ENCODE measurements at regions not wholly inside any gene's neighbourhood (a gene's known extent, or its start where the extent isn't known, plus 50 kb on each side); places are given as distances from the start of the nearest gene placed in this dataset.
"Not testable (repeated sequence)": the region's sequence is repeated elsewhere in the genome, so short reads cannot be mapped to it uniquely, and the experiment has no call there.

GRCh38 chr13:85223883-85224656 lies 575.1 kb downstream of the SLITRK6 start:
- no peak for DNase-seq (ENCODE audit: low read depth in 2 of 2)

GRCh38 chr13:85216576-85216975 lies 582.6 kb downstream of the SLITRK6 start:
- no peak for DNase-seq (ENCODE audit: low read depth in 2 of 2)

DNA sequence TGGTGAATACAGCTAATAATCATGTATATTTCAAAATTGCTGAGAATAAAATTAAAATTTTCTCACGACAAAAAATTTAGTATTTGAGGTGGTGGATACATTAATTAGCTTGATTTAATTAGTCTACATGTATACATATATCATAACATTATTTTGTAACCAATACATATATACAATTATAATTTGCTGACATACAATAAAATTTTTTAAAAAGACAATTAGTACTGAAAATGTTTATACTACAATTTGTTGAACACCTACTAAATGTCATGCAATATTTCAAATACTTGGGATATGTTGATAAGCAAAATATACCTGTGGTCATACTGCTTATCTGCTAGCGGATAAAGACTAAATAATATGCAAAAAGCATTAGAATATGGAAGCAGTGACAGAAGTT lies 586.5 kb downstream of the SLITRK6 start:
- no peak for DNase-seq (ENCODE audit: low read depth in 2 of 2)

DNA sequence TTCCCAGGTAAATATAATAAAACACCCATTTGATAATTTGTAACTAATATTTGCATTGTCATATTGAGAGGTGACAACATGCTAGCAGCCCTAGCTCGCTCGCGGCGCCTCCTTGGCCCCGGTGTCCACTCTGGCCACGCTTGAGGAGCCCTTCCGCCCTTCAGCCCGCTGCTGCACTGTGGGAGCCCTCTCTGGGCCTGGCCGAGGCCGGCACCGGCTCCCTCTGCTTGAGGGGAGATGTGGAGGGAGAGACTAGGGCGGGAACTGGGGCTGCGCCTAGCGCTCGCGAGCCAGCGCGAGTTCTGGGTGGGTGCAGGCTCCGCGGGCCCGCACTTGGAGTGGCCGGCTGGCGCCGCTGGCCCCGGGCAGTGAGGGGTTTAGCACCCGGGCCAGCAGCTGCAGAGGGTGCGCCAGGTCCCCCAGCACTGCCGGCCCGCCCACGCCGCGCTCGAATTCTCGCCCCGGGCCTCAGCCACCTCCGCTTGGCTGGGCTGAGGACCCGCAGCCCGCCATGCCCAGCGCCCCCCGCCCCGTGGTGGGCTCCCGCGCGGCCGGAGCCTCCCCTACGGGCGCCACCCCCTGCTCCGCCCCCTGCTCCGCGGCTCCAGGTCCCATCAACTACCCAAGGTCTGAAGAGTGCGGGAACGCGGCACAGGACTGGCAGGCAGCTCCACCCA lies 594.4 kb downstream of the SLITRK6 start:
- no peak for DNase-seq (ENCODE audit: low read depth in 2 of 2)

GRCh38 chr13:85197431-85197830 lies 601.8 kb downstream of the SLITRK6 start:
- DNase-seq (ENCODE audit: low read depth in 2 of 2), result no peak

DNA sequence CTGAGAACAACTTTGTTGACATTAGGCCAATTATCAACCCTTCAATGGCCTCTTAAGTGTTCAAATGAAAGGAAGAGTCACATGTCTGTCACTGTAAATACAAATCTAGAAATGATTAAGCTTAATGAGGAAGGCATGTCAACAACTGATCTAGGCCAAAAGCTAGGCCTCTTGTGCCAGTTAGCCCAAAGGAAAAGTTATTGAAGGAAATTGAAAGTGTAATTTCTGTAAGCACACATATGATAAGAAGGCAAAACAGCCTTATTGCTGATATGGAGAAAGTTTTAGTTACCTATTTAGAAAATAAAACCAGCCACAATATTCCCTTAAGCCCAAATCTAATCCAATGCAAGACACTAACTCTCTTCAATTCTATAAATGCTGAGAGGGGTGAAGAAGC lies 604.7 kb downstream of the SLITRK6 start:
- no peak for DNase-seq (ENCODE audit: low read depth in 2 of 2)

DNA sequence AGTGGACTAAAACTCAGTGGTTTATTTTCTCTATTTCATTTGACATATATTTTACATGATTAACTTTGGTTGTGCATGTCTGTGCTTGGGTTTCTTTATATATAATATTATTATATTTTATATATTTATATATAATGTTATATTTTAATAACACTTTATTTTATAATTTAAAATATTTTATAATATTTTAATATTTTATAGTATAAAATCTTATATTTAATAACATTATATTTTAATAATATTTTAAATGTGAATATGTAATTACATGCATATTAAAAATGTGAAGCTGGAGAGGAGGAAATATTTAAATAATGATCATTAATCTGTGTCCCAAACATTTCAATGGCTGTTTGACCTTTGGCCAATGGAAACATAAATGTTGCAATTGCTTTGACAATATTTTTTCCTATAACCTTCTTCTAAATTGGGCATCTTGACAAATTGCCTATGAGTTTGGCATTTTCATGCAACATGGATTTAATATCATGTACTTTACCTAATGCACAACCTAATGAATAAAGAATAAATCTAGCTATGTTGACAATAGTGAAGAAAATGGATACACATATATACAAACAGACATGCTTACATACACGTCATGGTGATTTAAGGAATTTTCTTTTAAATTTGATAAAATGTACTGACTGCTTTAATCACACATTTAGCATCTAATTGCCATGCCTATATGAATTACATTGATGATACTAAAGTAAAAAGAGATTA lies 607.1 kb downstream of the SLITRK6 start:
- DNase-seq (ENCODE audit: low read depth in 2 of 2), result no peak

DNA sequence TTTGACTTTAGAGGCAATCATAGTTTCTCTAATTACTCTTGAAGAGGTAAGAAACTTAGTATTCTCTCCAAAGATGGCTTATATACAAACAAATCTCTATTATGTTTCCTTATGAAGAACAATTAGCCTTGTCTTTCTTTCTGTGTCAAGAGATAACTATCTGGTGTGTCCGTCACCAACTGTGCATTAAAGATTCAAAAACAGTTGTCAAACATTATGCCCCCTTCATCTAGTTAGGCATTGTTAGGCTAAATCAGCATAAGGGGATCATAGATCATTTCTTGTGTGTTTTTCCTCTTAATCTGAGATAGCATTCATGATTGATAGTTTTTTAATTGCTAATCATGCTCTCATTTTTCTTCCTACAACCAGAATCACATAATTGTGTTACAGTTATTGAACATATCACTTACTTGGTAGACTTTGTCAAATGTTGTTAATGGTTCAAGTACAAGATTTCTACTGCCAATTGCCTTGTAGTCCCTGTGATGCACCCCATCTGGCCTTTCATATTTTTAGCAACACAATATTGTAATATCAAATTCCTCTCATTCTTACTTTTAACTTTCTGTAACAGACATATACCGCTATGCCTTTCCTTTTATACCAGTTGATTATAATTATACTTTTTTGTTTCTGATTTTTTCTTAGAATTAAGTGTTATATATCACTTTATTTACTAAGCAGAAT lies 612.7 kb downstream of the SLITRK6 start:
- no peak for DNase-seq (ENCODE audit: low read depth in 2 of 2)

GRCh38 chr13:85174291-85174690 lies 624.9 kb downstream of the SLITRK6 start:
- DNase-seq (ENCODE audit: low read depth in 2 of 2), result no peak

DNA sequence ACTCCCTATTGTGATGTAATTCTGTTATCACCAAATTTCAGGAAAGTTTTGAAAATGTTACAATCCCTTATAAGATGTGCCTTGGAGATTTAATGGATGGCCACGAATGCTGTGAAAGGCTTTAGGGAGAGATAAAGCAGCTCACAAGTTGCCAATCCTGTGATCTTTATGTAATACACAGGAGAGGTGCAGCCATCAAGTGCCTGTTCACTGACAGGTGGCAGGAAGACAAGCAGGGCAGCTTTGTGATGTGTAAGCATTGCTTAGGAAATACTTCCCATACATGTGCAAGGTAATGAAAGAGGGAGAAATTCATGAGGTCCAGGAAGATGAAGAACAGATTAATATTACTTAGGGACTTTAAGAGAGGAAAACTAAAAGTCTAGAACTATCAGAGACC lies 628.8 kb downstream of the SLITRK6 start:
- DNase-seq (ENCODE audit: low read depth in 2 of 2), result no peak

DNA sequence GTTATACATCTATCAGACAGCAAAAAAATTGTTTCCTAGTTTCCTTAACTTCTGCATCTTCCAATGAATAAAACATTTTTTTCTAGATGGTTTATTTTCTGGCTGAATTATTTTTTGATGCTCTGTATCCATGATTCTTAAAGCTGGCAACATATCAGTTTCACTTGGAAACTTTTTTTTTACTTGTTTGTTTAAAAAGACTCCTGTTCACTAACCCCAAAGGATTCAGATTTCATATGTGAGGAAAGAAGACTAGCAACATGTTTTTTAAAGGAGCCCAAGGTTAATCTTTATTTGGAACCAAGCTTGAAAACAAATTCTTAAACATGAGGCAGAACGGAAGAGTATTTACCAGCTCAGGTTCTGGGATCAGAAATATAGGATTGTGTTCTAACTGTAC lies 632.3 kb downstream of the SLITRK6 start:
- DNase-seq (ENCODE audit: low read depth in 2 of 2), result no peak

GRCh38 chr13:85163063-85163462 lies 636.2 kb downstream of the SLITRK6 start:
- DNase-seq (ENCODE audit: low read depth in 2 of 2), result no peak

GRCh38 chr13:85148009-85148408 lies 651.2 kb downstream of the SLITRK6 start:
- no peak for DNase-seq (ENCODE audit: low read depth in 2 of 2)

DNA sequence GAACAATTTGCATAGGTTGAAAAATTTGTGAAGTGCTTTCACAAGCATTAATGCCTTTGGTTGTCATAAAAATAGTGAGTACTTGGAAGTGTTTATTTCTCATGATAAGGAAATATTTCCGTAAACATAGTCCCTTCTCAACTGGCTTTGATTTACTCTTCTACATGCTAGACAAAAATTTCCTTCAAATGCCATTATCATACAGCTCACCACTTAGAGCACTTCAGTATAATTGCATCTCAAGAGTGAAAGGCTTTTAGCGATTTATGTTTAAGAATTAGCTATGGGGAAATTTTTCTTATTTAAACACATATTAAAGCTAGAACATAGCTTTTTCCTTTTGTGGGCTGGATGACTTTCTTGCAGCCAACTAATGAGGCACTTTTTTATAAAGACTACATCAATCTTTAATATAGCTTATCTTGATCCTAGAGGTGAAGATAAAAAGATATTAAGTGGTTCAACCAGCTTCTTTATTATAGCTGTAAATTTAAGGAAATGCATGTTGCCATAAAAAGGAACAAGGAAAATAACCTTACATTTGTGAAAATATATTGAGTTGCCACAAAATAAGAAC lies 656.8 kb downstream of the SLITRK6 start:
- no peak for DNase-seq (ENCODE audit: low read depth in 2 of 2)

DNA sequence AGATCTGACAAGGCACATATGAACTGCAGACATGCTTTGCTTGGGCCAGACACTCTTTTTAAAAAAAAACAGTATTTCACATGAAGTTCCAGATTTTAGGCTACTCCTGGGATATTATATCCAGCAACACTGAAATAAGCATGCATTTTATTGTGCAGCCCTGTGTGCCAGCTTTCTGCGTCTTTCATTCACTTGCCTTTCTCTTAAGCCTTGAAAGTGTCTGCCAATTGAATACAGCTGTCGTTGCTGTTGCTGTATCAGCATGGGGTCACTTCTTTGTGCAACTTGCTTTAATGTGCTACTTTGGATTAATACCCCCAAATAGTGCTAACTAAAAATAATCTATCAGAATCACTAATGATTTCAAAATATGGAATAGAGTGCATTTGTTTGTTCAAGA lies 657.8 kb downstream of the SLITRK6 start:
- no peak for DNase-seq (ENCODE audit: low read depth in 2 of 2)

DNA sequence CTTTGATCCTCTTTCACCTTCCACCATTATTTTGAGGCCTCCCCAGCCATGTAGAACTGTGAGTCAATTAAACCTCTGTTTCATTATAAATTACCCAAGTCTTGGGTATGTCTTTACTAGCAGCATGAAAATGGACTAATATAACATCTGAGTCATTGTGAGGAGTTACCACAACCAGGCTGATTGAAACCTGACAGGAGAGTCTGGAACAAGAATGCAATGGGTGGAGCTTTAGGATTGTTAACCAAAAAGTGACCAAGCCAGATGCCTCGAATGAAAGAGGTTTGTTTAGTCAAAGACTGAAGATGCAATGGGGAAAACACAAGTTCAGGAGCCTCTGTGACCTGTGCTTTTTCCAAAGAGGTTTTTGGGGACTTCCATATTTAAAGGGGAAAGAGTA lies 659.0 kb downstream of the SLITRK6 start:
- DNase-seq (ENCODE audit: low read depth in 2 of 2), result no peak

DNA sequence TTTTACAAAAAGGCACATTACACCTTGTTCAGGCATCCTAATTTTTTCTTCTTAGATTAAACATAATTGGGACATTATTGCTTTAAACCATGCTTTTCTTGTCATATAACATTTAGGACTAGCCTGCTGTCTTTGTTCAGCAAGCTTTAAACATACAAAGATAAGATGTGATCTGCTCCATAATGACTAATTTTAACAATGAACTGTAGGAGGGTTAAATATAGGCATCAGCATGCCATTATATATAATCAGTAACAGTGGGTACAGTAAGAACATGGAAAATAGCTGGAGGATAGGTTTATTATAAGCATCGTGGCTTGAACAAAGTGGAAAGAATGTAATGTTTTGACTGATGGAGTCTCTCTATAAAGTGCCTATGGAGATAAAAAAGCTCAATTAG lies 661.7 kb downstream of the SLITRK6 start:
- DNase-seq (ENCODE audit: low read depth in 2 of 2), result no peak

- no peak for DNase-seq (ENCODE audit: low read depth in 2 of 2)
Measured at GRCh38 chr13:85132986-85133385, 666.2 kb downstream of the SLITRK6 start.

- DNase-seq (ENCODE audit: low read depth in 2 of 2), result not testable (repeated sequence)
Measured at GRCh38 chr13:85123501-85123900, 675.7 kb downstream of the SLITRK6 start.

DNA sequence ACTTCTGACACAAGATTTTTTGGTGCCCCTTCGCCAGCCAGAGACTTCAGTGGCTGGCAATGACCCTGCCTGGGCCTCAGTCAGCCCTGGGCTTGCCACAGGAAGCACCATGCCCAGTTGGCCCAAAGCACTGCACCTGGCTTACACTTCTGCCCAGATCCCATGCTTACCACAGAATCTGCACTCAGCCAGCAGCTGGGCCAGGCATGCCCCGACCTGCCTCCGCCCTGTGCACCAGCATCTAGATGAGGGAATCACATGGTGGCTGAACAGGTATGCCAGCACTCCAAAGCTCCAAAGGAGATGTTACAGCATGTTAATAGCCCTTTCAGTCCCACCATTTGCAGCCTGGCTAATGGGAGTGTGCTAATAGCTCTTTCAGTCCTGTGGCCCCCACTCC lies 690.9 kb downstream of the SLITRK6 start:
- DNase-seq (ENCODE audit: low read depth in 2 of 2), result no peak

DNA sequence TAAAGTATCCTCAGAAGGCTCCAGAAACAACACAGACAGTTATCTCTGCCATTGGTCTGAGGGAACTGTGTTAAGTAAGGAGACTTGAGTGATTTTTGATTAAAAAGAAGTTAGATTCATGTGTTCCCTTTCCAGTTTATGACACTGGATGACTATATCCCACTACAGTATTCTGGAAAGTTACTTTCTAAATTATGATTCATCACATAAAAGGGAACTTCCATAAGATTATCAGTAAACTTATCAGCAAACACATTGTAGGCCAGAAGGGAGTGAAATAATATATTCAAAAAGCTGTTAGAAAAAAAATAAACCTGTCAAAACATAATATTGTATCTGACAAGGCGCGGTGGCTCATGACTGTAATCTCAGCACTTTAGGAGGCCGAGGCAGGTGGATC lies 700.0 kb downstream of the SLITRK6 start:
- no peak for DNase-seq (ENCODE audit: low read depth in 2 of 2)
